Neural cell (in vitro differentiated cells): ENCODE measurements at regions not wholly inside any gene's neighbourhood (a gene's known extent, or its start where the extent isn't known, plus 50 kb on each side); places are given as distances from the start of the nearest gene placed in this dataset.

Experiments
- H2AFZ ChIP-seq: fragments of 200-600, 300-800 bp; sonication (generic), shearing (Covaris generic); 2 replicates; pipeline ENCODE4 v1.6.0; 2014; ENCODE audit warnings: low read depth, mild to moderate bottlenecking, antibody characterized with exemption, low read length, moderate library complexity
- H3F3A ChIP-seq: fragments of 200-600 bp; shearing (Covaris generic); 2 replicates; pipeline ENCODE4 v1.6.1; 2016; ENCODE audit warnings: mild to moderate bottlenecking, moderate library complexity, mixed read lengths, antibody characterized with exemption, low read length; ENCODE audit not compliant: insufficient read depth, poor library complexity, severe bottlenecking
- H3K27ac ChIP-seq: fragments of 200-600, 300-800 bp; sonication (generic), shearing (Covaris generic); 2 replicates; pipeline ENCODE4 v1.5.1; 2014; ENCODE audit warnings: mild to moderate bottlenecking, low read length, moderate library complexity
- H3K27me3 ChIP-seq: fragments of 300-800, 200-600 bp; sonication (generic), shearing (Covaris generic); 2 replicates; pipeline ENCODE4 v1.6.0; 2014; ENCODE audit warnings: mild to moderate bottlenecking, low read depth, low read length, moderate library complexity; ENCODE audit not compliant: insufficient read depth
- H3K36me3 ChIP-seq: fragments of 300-800, 200-600 bp; sonication (generic), shearing (Covaris generic); 2 replicates; pipeline ENCODE4 v1.5.1; 2014; ENCODE audit warnings: mild to moderate bottlenecking, antibody characterized with exemption, low read length, moderate library complexity; ENCODE audit not compliant: insufficient read depth
- H3K4me2 ChIP-seq: fragments of 300-800, 200-600 bp; sonication (generic), shearing (Covaris generic); 2 replicates; pipeline ENCODE4 v1.6.0; 2014; ENCODE audit warnings: mild to moderate bottlenecking, low read length
- H3K4me3 ChIP-seq: fragments of 300-800, 200-600 bp; sonication (generic), shearing (Covaris generic); 2 replicates; pipeline ENCODE4 v1.5.1; 2014; ENCODE audit warnings: mild to moderate bottlenecking, low read length, moderate library complexity
- H3K79me2 ChIP-seq: fragments of 200-600 bp; shearing (Covaris generic); replicated peaks from 2 replicates; pipeline ENCODE4 v1.6.0; 2014; ENCODE audit warnings: mild to moderate bottlenecking, low read length, moderate library complexity; ENCODE audit not compliant: insufficient read depth
- H3K9ac ChIP-seq: fragments of 300-800, 200-600 bp; sonication (generic), shearing (Covaris generic); 2 replicates; pipeline ENCODE4 v1.6.1; 2016; ENCODE audit warnings: mild to moderate bottlenecking, low read length, mixed read lengths
- H3K9me2 ChIP-seq: fragments of 200-600 bp; shearing (Covaris generic); 2 replicates; pipeline ENCODE4 v1.6.1; 2016; ENCODE audit warnings: mild to moderate bottlenecking, low read length, mixed read lengths; ENCODE audit not compliant: insufficient read depth
- H3K9me3 ChIP-seq: fragments of 200-600, 300-800 bp; sonication (generic), shearing (Covaris generic); 2 replicates; pipeline ENCODE4 v1.6.1; 2016; ENCODE audit warnings: mild to moderate bottlenecking, mixed run types, low read length, moderate library complexity, mixed read lengths
- H4K20me1 ChIP-seq: fragments of 200-600 bp; shearing (Covaris generic); 2 replicates; pipeline ENCODE4 v1.6.1; 2016; ENCODE audit warnings: mild to moderate bottlenecking, mixed run types; ENCODE audit not compliant: insufficient read depth
- CTCF ChIP-seq: fragments of 450-650 bp; IDR thresholded peaks from 2 replicates; pipeline ENCODE4 v1.5.1; 2014; ENCODE audit warnings: antibody characterized with exemption, mild to moderate bottlenecking, moderate library complexity; ENCODE audit not compliant: poor library complexity, severe bottlenecking
- EP300 ChIP-seq: fragments of 450-650 bp; conservative IDR thresholded peaks from 2 replicates; pipeline ENCODE4 v1.6.1; 2014; ENCODE audit warnings: antibody characterized with exemption, mild to moderate bottlenecking, moderate library complexity; ENCODE audit not compliant: poor library complexity, severe bottlenecking
- MXI1 ChIP-seq: fragments of 450-650 bp; conservative IDR thresholded peaks from 2 replicates; pipeline ENCODE4 v1.6.1; 2014; ENCODE audit warnings: antibody characterized with exemption, mild to moderate bottlenecking; ENCODE audit not compliant: poor library complexity, severe bottlenecking
- RAD21 ChIP-seq: fragments of 450-650 bp; conservative IDR thresholded peaks from 2 replicates; pipeline ENCODE4 v1.6.1; 2014; ENCODE audit warnings: antibody characterized with exemption, mild to moderate bottlenecking, moderate library complexity
- SMC3 ChIP-seq: fragments of 450-650 bp; conservative IDR thresholded peaks from 2 replicates; pipeline ENCODE4 v1.6.1; 2014; ENCODE audit warnings: antibody characterized with exemption, mild to moderate bottlenecking, moderate library complexity; ENCODE audit not compliant: poor library complexity
- TF ChIP-seq, protein P1 (sequence below): IDR thresholded peaks from 2 replicates; pipeline ENCODE4 v1.6.1; 2012; ENCODE audit warnings: borderline replicate concordance

- Histone ChIP-seq H3K9me3 (no peaks in the 10 kb centered on the region), H3K4me2 (no peak overlapping the region)
Observed at GRCh38 chr14:38309522-38310277, 53.8 kb upstream of the CLEC14A start.

More at GRCh38 chr14:38309522-38310277, 53.8 kb upstream of the CLEC14A start:
- Histone ChIP-seq H3K9ac (no peak overlapping the region), H3K36me3 (no peaks in the 10 kb centered on the region), H3K79me2 (no peaks in the 10 kb centered on the region), H4K20me1 (no peaks in the 10 kb centered on the region), H3K27me3 (no peaks in the 10 kb centered on the region), H3F3A (no peaks in the 10 kb centered on the region), H2AFZ (no peak overlapping the region), H3K4me3 (no peak overlapping the region), H3K9me2 (no peaks in the 10 kb centered on the region), H3K27ac (no peak overlapping the region)
- TF ChIP-seq, protein P1, sequence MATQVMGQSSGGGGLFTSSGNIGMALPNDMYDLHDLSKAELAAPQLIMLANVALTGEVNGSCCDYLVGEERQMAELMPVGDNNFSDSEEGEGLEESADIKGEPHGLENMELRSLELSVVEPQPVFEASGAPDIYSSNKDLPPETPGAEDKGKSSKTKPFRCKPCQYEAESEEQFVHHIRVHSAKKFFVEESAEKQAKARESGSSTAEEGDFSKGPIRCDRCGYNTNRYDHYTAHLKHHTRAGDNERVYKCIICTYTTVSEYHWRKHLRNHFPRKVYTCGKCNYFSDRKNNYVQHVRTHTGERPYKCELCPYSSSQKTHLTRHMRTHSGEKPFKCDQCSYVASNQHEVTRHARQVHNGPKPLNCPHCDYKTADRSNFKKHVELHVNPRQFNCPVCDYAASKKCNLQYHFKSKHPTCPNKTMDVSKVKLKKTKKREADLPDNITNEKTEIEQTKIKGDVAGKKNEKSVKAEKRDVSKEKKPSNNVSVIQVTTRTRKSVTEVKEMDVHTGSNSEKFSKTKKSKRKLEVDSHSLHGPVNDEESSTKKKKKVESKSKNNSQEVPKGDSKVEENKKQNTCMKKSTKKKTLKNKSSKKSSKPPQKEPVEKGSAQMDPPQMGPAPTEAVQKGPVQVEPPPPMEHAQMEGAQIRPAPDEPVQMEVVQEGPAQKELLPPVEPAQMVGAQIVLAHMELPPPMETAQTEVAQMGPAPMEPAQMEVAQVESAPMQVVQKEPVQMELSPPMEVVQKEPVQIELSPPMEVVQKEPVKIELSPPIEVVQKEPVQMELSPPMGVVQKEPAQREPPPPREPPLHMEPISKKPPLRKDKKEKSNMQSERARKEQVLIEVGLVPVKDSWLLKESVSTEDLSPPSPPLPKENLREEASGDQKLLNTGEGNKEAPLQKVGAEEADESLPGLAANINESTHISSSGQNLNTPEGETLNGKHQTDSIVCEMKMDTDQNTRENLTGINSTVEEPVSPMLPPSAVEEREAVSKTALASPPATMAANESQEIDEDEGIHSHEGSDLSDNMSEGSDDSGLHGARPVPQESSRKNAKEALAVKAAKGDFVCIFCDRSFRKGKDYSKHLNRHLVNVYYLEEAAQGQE: no peak
- TF ChIP-seq CTCF: no peak
- TF ChIP-seq SMC3: no peak
- no peak for TF ChIP-seq MXI1
- TF ChIP-seq EP300: no peak
- TF ChIP-seq RAD21: no peak
